Ovary (tissue), 3 donors: ENCODE measurements at regions not wholly inside any gene's neighbourhood (a gene's known extent, or its start where the extent isn't known, plus 50 kb on each side); places are given as distances from the start of the nearest gene placed in this dataset.

Source experiments
- CTCF ChIP-seq, 3 donors: fragments of 450-650 bp in 2 of 3; fragments of 200-600 bp in 1 of 3; IDR thresholded peaks; one replicate each; pipeline versions ENCODE4 v1.5.1 to v1.8.0; 2016 to 2022; ENCODE audit warnings: antibody characterized with exemption in 3 of 3, mild to moderate bottlenecking in 1 of 3
- EP300 ChIP-seq: sonication (generic); formaldehyde crosslinking; IDR thresholded peaks from one replicate; pipeline ENCODE4 v1.6.1; 2017; ENCODE audit warnings: antibody characterized with exemption
- POLR2A ChIP-seq: fragments of 450-650 bp; IDR thresholded peaks from one replicate; pipeline ENCODE4 v1.6.1; 2017; ENCODE audit warnings: antibody characterized with exemption, mild to moderate bottlenecking, moderate library complexity
- donor health status: DM: no; HTN: no; CAD: no.

- TF ChIP-seq POLR2A: no peak
- no peak for TF ChIP-seq EP300
- no peak for TF ChIP-seq CTCF (IDR thresholded peaks at IDR 0.05)
Observed at GRCh38 chr10:33483816-33484190, 149.3 kb upstream of the NRP1 start.
